WTC11 (cell line): ENCODE measurements at regions not wholly inside any gene's neighbourhood (a gene's known extent, or its start where the extent isn't known, plus 50 kb on each side); places are given as distances from the start of the nearest gene placed in this dataset.

Source experiments
- ATAC-seq: fragments of 200-7000 bp; cut with Tn5 transposase; 2 replicates; pipeline ENCODE4 v1.10.0; 2021; ENCODE audit warnings: mild to moderate bottlenecking, moderate library complexity
- CTCF ChIA-PET: fragments of 300-600 bp; sonication (Branson Sonifier 250); formaldehyde crosslinking; loops from one replicate; lab custom pipeline; 2021; ENCODE audit warnings: antibody characterized with exemption; lab: Charles Lee
- POLR2A ChIA-PET: fragments of 350-600 bp; sonication (Branson Sonifier 250); formaldehyde crosslinking; loops from one replicate; lab custom pipeline; 2021; ENCODE audit warnings: antibody characterized with exemption; lab: Charles Lee
- DNase-seq: peaks from one replicate; pipeline ENCODE4 v3.0.0; 2021; ENCODE audit warnings: low spot score
- H3K27ac Mint-ChIP-seq: 2 replicates; pipeline ENCODE4 v1.8.0; 2021; ENCODE audit warnings: mixed read lengths
- H3K27me3 Mint-ChIP-seq: 2 replicates; pipeline ENCODE4 v1.8.0; 2021; ENCODE audit warnings: low read depth, mild to moderate bottlenecking, moderate library complexity, mixed read lengths
- H3K36me3 Mint-ChIP-seq: 2 replicates; pipeline ENCODE4 v1.8.0; 2021; ENCODE audit warnings: mixed read lengths
- H3K4me1 Mint-ChIP-seq: 2 replicates; pipeline ENCODE4 v1.8.0; 2022; ENCODE audit warnings: mixed read lengths
- H3K4me3 Mint-ChIP-seq: 2 replicates; pipeline ENCODE4 v1.8.0; 2021; ENCODE audit warnings: mild to moderate bottlenecking, moderate library complexity, mixed read lengths
- H3K9me3 Mint-ChIP-seq: 2 replicates; pipeline ENCODE4 v1.8.0; 2021; ENCODE audit warnings: mixed read lengths
- AFF4 ChIP-seq: sonication (generic); formaldehyde crosslinking; IDR thresholded peaks from 2 replicates; pipeline ENCODE4 v1.8.1; 2023; ENCODE audit warnings: mild to moderate bottlenecking, missing genetic modification reagents, borderline replicate concordance
- ATF1 ChIP-seq: sonication (generic); formaldehyde crosslinking; IDR thresholded peaks from 2 replicates; pipeline ENCODE4 v1.8.1; 2023; ENCODE audit warnings: mild to moderate bottlenecking, moderate library complexity, missing genetic modification reagents
- CBFB ChIP-seq: sonication (generic); formaldehyde crosslinking; IDR thresholded peaks from 2 replicates; pipeline ENCODE4 v1.8.1; 2022; ENCODE audit warnings: mild to moderate bottlenecking, low read depth, missing genetic modification reagents
- CREM ChIP-seq: sonication (generic); formaldehyde crosslinking; IDR thresholded peaks from 2 replicates; pipeline ENCODE4 v1.8.1; 2022; ENCODE audit warnings: mild to moderate bottlenecking, missing genetic modification reagents, moderate library complexity
- E2F4 ChIP-seq: sonication (generic); formaldehyde crosslinking; IDR thresholded peaks from 2 replicates; pipeline ENCODE4 v1.8.1; 2022; ENCODE audit warnings: low read depth, mild to moderate bottlenecking, moderate library complexity, missing genetic modification reagents, borderline replicate concordance
- MYBL2 ChIP-seq: sonication (generic); formaldehyde crosslinking; IDR thresholded peaks from 2 replicates; pipeline ENCODE4 v1.8.1; 2023; ENCODE audit warnings: mild to moderate bottlenecking, moderate library complexity, missing genetic modification reagents
- NFE2L1 ChIP-seq: sonication (generic); formaldehyde crosslinking; IDR thresholded peaks from 2 replicates; pipeline ENCODE4 v1.8.1; 2023; ENCODE audit warnings: missing genetic modification reagents
- TF ChIP-seq, protein P1 (sequence below): fragments of 200-600 bp; IDR thresholded peaks from 2 replicates; pipeline ENCODE4 v1.8.0; 2022; ENCODE audit warnings: antibody characterized with exemption
- TF ChIP-seq, protein P2 (sequence below): fragments of 250-450 bp; sonication (Bioruptor Pico); IDR thresholded peaks from 2 replicates; pipeline ENCODE4 v1.9.0; 2021; ENCODE audit warnings: mild to moderate bottlenecking, borderline replicate concordance

GRCh38 chr5:26026044-26026443, 1012.3 kb downstream of the CDH9 start:
- ChIA-PET CTCF (no interaction called here), POLR2A (no interaction called here)
- Mint-ChIP-seq H3K27ac (no peak overlapping the region), H3K9me3 (peaks cover 7% of the 10 kb centered on the region; the same call in 1 of the 2 replicates), H3K4me1 (no peaks in the 10 kb centered on the region), H3K36me3 (no peaks in the 10 kb centered on the region), H3K4me3 (no peak overlapping the region), H3K27me3 (no peaks in the 10 kb centered on the region)
- TF ChIP-seq MYBL2 (CRISPR knock-in tag), result no peak
- DNase-seq (no peak), ATAC-seq (no peak)

DNA sequence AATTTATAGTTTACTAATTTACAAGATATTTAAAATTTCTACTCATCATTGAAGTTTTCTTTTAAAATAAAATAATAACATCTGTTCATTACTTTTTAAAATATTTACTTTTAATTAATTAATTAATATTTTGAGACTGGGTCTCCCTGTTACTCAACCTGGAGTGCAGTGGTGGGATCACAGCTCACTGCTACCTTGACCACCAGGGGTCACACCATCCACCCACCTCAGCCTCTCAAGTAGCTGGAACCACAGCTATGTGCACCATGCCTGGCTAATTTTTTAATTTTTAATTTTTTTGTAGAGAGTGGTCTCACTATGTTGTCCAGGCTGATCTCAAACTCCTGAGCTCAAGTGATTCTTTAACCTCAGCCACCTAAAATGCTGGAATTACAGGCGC, 1013.6 kb downstream of the CDH9 start:
- TF ChIP-seq CBFB (CRISPR knock-in tag) (no peak), ATF1 (CRISPR knock-in tag) (no peak)
- TF ChIP-seq, protein P1, sequence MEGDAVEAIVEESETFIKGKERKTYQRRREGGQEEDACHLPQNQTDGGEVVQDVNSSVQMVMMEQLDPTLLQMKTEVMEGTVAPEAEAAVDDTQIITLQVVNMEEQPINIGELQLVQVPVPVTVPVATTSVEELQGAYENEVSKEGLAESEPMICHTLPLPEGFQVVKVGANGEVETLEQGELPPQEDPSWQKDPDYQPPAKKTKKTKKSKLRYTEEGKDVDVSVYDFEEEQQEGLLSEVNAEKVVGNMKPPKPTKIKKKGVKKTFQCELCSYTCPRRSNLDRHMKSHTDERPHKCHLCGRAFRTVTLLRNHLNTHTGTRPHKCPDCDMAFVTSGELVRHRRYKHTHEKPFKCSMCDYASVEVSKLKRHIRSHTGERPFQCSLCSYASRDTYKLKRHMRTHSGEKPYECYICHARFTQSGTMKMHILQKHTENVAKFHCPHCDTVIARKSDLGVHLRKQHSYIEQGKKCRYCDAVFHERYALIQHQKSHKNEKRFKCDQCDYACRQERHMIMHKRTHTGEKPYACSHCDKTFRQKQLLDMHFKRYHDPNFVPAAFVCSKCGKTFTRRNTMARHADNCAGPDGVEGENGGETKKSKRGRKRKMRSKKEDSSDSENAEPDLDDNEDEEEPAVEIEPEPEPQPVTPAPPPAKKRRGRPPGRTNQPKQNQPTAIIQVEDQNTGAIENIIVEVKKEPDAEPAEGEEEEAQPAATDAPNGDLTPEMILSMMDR, result peak; percentile 44; the same call in 1 of the 2 replicates
- TF ChIP-seq, all 79 proteins: peak for 1
- DNase-seq (peak; percentile 42), ATAC-seq (peak; percentile 88)
- H3K36me3 Mint-ChIP-seq, result no peaks in the 10 kb centered on the region
- ChIA-PET CTCF (interaction anchor here (0.6 to 1.4 kb wide), 4 partner anchors 131 to 676 kb away, joined by 3 to 13 read pairs (median 5); no protein-coding TSS in a partner anchor), POLR2A (no interaction called here)
- H3K27me3 Mint-ChIP-seq, result no peaks in the 10 kb centered on the region
- no peak overlapping the region for H3K4me3 Mint-ChIP-seq
- H3K27ac Mint-ChIP-seq, result no peak overlapping the region
- H3K4me1 Mint-ChIP-seq, result no peaks in the 10 kb centered on the region
- 0 out of 2 replicates have a peak, but pooled peaks cover 4% of the 10 kb centered on the region for H3K9me3 Mint-ChIP-seq

GRCh38 chr5:26023361-26023760, 1015.0 kb downstream of the CDH9 start:
- ChIA-PET CTCF (interaction anchor here (1.0 to 1.1 kb wide), 2 partner anchors 8 to 677 kb away, joined by 3 read pairs; no protein-coding TSS in a partner anchor), POLR2A (no interaction called here)
- Mint-ChIP-seq H3K9me3 (0 out of 2 replicates have a peak, but pooled peaks cover 4% of the 10 kb centered on the region), H3K4me3 (no peak overlapping the region), H3K36me3 (no peaks in the 10 kb centered on the region), H3K4me1 (no peaks in the 10 kb centered on the region), H3K27ac (no peak overlapping the region), H3K27me3 (no peaks in the 10 kb centered on the region)
- TF ChIP-seq AFF4 (CRISPR knock-in tag) (no peak), CREM (no peak), NFE2L1 (no peak), E2F4 (no peak)
- TF ChIP-seq, protein P2, sequence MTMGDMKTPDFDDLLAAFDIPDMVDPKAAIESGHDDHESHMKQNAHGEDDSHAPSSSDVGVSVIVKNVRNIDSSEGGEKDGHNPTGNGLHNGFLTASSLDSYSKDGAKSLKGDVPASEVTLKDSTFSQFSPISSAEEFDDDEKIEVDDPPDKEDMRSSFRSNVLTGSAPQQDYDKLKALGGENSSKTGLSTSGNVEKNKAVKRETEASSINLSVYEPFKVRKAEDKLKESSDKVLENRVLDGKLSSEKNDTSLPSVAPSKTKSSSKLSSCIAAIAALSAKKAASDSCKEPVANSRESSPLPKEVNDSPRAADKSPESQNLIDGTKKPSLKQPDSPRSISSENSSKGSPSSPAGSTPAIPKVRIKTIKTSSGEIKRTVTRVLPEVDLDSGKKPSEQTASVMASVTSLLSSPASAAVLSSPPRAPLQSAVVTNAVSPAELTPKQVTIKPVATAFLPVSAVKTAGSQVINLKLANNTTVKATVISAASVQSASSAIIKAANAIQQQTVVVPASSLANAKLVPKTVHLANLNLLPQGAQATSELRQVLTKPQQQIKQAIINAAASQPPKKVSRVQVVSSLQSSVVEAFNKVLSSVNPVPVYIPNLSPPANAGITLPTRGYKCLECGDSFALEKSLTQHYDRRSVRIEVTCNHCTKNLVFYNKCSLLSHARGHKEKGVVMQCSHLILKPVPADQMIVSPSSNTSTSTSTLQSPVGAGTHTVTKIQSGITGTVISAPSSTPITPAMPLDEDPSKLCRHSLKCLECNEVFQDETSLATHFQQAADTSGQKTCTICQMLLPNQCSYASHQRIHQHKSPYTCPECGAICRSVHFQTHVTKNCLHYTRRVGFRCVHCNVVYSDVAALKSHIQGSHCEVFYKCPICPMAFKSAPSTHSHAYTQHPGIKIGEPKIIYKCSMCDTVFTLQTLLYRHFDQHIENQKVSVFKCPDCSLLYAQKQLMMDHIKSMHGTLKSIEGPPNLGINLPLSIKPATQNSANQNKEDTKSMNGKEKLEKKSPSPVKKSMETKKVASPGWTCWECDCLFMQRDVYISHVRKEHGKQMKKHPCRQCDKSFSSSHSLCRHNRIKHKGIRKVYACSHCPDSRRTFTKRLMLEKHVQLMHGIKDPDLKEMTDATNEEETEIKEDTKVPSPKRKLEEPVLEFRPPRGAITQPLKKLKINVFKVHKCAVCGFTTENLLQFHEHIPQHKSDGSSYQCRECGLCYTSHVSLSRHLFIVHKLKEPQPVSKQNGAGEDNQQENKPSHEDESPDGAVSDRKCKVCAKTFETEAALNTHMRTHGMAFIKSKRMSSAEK (CRISPR knock-in tag), result no peak
- ATAC-seq (no peak), DNase-seq (no peak)
